Small intestine (tissue), 7 donors: ENCODE measurements at regions not wholly inside any gene's neighbourhood (a gene's known extent, or its start where the extent isn't known, plus 50 kb on each side); places are given as distances from the start of the nearest gene placed in this dataset.

Experiments used
- DNase-seq, 2 donors: peaks; one replicate each; pipeline versions ENCODE4 v3.0.0 to v3.0.0-alpha.2; 2013
- FAIRE-seq: peaks from 2 replicates; lab custom pipeline; 2012; peaks lifted over from hg19 to GRCh38; lab: Jason Lieb, UNC
- H3K27ac ChIP-seq, 3 donors: one replicate each; pipeline ENCODE4 v1.5.1; 2013; ENCODE audit warnings: low read length in 2 of 3, mild to moderate bottlenecking in 2 of 3, control low read depth in 1 of 3, inconsistent platforms in 1 of 3, low read depth in 1 of 3, moderate library complexity in 1 of 3
- H3K27me3 ChIP-seq, 3 donors: one replicate each; pipeline ENCODE4 v1.6.1; 2013; ENCODE audit warnings: low read length in 3 of 3, inconsistent platforms in 1 of 3; ENCODE audit not compliant: control insufficient read depth in 3 of 3, insufficient read depth in 3 of 3
- H3K36me3 ChIP-seq, 3 donors: one replicate each; pipeline ENCODE4 v1.6.1; 2013; ENCODE audit warnings: low read length in 3 of 3, inconsistent platforms in 1 of 3, low read depth in 1 of 3, mild to moderate bottlenecking in 1 of 3, moderate library complexity in 1 of 3; ENCODE audit not compliant: control insufficient read depth in 3 of 3, insufficient read depth in 2 of 3
- H3K4me1 ChIP-seq, 3 donors: one replicate each; pipeline ENCODE4 v1.6.1; 2013; ENCODE audit warnings: low read length in 2 of 3, inconsistent platforms in 1 of 3, low read depth in 1 of 3, mild to moderate bottlenecking in 1 of 3, moderate library complexity in 1 of 3; ENCODE audit not compliant: control insufficient read depth in 3 of 3, insufficient read depth in 2 of 3
- H3K4me3 ChIP-seq, 3 donors: one replicate each; pipeline ENCODE4 v1.5.1; 2013; ENCODE audit warnings: low read length in 3 of 3, control low read depth in 1 of 3, inconsistent platforms in 1 of 3, low read depth in 1 of 3, mild to moderate bottlenecking in 1 of 3, moderate library complexity in 1 of 3
- H3K9me3 ChIP-seq, 2 donors: one replicate each; pipeline ENCODE4 v1.6.1; 2013; ENCODE audit warnings: low read depth in 1 of 2, low read length in 1 of 2; ENCODE audit not compliant: control insufficient read depth in 2 of 2, insufficient read depth in 1 of 2
- WGBS, 3 donors: extraction: QIAGEN DNeasy Blood & Tissue Kit; methylation state at CpG; one replicate each; pipeline ENCODE4 v1.1.7; 2013; 5-methylcytosine and 5-hydroxymethylcytosine counted together
- donor health status: healthy with polysubstance abuse.
- donor health status: control.
- donor health status: control.
- donor health status: Bipolar disorder and iron deficiency.
- donor health status: healthy.

DNA sequence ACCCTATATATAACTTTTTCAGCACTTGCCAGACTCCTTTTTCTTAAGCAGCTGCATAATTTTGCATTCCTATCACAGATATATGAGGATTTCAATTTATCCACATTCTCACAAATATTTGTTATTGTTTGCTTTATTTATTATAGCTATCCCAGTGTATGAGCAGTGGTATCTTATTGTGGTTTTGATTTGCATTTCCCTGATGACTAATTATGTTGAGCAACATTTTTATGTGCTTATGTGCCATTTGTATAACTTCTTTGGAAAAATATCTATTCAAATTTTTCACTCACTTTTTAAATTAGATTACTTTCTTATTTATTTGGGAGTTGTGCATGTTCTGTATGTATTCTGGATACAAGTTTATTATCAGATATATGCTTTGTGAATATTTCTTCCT, 361.9 kb downstream of the KCTD8 start:
- Histone ChIP-seq H3K27me3 (no peaks in the 10 kb centered on the region), H3K4me3 (no peak overlapping the region), H3K27ac (no peak overlapping the region), H3K4me1 (no peaks in the 10 kb centered on the region), H3K9me3 (no peaks in the 10 kb centered on the region), H3K36me3 (no peaks in the 10 kb centered on the region)
- DNase-seq (no peak), FAIRE-seq (no peak)

DNA sequence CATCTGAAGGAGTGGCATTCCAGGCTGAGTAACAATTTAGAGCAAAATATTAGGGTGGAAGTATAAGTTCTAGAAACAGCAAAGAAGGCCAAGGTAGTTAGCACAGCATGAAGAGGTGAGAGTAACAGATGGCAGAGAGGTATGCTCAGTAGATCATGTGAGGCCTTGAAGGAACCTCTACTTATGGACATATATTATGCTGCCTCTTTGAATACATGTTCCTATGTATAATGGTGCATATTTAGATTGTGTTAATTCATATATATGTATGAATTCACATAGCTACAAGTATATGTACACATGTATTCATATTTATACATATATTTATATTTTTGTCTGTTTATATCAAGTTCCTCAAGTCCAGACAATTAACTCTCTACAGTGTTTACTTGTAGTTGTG, 355.2 kb downstream of the KCTD8 start:
- no peaks in the 10 kb centered on the region for H3K4me1 ChIP-seq
- H3K36me3 ChIP-seq = no peaks in the 10 kb centered on the region
- H3K27me3 ChIP-seq = no peaks in the 10 kb centered on the region
- no peak overlapping the region for H3K4me3 ChIP-seq
- H3K27ac ChIP-seq = no peak overlapping the region
- DNase-seq (no peak), FAIRE-seq (no peak)
- no peaks in the 10 kb centered on the region for H3K9me3 ChIP-seq

DNA sequence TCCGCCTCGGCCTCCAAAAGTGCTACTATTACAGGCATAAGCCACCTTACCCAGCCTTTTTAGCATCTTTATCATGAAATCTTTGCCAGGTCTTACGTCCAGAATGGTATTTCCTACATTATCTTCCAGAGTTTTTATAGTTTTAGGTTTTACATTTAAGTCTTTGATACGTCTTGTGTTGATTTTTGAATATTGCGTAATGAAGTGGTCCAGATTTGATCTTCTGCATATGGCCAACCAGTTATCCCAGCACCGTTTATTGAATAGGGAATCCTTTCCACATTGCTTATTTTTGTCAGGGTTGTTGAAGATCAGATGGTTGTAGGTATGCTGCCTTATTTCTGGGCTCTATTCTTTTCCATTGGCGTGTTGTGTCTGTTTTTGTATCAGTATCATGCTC, 349.6 kb downstream of the KCTD8 start:
- Histone ChIP-seq H3K27me3 (no peaks in the 10 kb centered on the region), H3K36me3 (no peaks in the 10 kb centered on the region), H3K4me3 (no peak overlapping the region), H3K9me3 (peaks cover under 1 to 3% of the 10 kb centered on the region in 2 donors), H3K4me1 (no peaks in the 10 kb centered on the region), H3K27ac (no peak overlapping the region)
- DNase-seq = no peak
- FAIRE-seq = no peak
- WGBS, 3 donors = 76 to 82% (median 76%) methylated on average over 7 of the region's 7 CpGs

DNA sequence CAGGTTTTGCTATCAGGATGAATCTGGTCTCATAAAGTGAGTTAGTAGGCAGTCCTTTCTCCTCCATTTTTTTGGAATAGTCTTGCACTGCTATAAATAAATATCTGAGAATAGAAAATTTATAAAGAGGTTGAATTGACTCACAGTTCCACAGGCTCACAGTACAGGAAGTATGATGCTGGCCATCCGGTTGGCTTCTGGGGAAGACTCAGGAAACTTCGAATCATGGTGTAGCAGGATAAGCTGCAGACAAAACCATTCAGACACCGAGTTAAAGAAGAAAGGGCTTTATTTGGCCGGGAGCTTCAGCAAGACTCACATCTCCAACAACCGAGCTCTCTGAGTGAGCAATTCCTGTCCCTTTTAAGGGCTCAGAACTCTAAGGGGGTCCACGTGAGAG, 348.2 kb downstream of the KCTD8 start:
- no peak for FAIRE-seq
- Histone ChIP-seq H3K4me1 (no peaks in the 10 kb centered on the region), H3K27ac (no peak overlapping the region), H3K36me3 (no peaks in the 10 kb centered on the region), H3K9me3 (peaks cover 5 to 6% of the 10 kb centered on the region in 2 donors), H3K27me3 (no peaks in the 10 kb centered on the region), H3K4me3 (no peak overlapping the region)
- DNase-seq = no peak
- 79 to 84% (median 79%) methylated on average over 6 of the region's 6 CpGs for WGBS, 3 donors

DNA sequence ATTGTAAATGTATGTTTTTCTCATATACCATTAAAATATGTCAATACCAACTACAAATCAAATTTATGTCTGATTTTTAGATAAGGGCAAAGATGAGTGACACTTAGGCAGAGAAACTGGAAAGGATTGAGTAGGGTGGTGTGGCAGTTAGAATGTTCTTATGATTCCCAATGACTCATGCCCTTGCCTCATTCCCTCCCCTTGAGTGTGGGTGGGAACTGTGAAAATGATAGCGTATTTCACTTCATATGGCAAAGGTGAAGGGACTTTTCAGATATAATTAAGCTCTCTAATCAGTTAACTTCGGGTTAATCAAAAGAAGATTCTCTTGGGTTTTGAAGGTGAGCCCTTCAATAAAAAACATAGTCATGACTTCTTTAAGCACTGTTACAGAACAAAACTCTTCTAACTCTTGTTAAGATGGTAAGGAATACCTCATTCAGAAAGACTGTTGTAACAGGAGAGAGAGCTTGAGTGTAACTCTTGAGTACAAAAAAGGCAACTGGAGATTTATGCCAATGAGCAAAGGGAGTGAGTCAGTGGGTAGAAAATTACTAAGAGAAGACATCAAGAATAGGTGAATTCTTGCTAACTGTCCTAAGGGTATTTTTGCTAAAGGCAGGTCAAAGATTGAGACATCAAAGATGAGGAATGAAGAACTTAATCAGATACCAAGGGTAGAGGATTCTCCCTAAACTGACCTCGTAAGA, 329.5 kb downstream of the KCTD8 start:
- no peaks in the 10 kb centered on the region for H3K27me3 ChIP-seq
- H3K36me3 ChIP-seq = no peaks in the 10 kb centered on the region
- WGBS, 3 donors = 31 to 59% (median 41%) methylated on average over 3 of the region's 3 CpGs
- DNase-seq (no peak), FAIRE-seq (no peak)
- H3K4me1 ChIP-seq = no peaks in the 10 kb centered on the region
- no peak overlapping the region for H3K27ac ChIP-seq
- no peaks in the 10 kb centered on the region for H3K9me3 ChIP-seq
- H3K4me3 ChIP-seq = no peak overlapping the region

DNA sequence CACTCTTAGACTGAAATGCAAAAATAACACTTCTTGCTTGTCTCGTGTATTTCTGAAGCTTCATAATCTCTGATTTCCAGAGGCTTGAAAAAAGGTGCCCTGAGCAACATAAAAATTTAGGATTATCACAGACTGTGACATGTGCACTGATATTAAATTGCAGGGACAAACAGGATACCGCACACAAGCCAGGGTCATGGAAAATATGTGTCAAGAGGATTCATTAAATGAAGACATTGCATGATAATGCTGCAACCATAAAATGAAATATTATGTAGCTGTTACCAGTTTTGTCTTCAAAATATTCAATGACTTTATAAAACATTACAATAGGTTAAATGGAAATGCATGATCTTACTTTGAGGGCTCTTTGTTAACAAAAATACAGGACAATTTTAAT, 328.0 kb downstream of the KCTD8 start:
- Histone ChIP-seq H3K4me3 (no peak overlapping the region), H3K4me1 (no peaks in the 10 kb centered on the region), H3K36me3 (no peaks in the 10 kb centered on the region), H3K9me3 (no peaks in the 10 kb centered on the region), H3K27me3 (no peaks in the 10 kb centered on the region), H3K27ac (no peak overlapping the region)
- FAIRE-seq (no peak), DNase-seq (no peak)
- 70 to 85% (median 74%) methylated on average over 2 of the region's 2 CpGs for WGBS, 3 donors

DNA sequence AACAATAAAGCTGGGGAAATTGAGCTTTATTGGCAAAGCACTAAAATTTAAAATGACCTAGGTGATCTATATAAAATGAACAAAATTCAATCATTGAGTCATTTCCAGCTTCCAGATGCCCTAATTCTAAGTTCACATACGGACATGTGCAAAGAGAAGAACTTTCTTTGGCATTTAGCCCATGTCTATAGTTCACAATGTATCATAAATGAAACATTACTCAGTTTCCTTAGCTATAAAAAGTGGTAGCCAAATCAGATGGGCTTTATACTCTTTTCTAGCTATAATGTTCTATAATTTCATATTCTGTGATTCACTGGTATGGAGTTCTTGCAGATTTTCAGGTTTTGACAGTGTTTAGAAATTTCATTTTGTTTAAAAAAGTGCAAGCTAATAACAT, 327.4 kb downstream of the KCTD8 start:
- H3K4me1 ChIP-seq = no peaks in the 10 kb centered on the region

More for the DNA sequence above, 327.4 kb downstream of the KCTD8 start:
- Histone ChIP-seq H3K36me3 (no peaks in the 10 kb centered on the region), H3K4me3 (no peak overlapping the region), H3K9me3 (no peaks in the 10 kb centered on the region), H3K27me3 (no peaks in the 10 kb centered on the region), H3K27ac (no peak overlapping the region)
- FAIRE-seq (no peak), DNase-seq (no peak)
- 20 to 43% (median 23%) methylated on average over 1 of the region's 1 CpG for WGBS, 3 donors
